HEK293 (cell line): ENCODE measurements at regions not wholly inside any gene's neighbourhood (a gene's known extent, or its start where the extent isn't known, plus 50 kb on each side); places are given as distances from the start of the nearest gene placed in this dataset.

Experiments used
- CTCF ChIA-PET: fragments of 350-600 bp; formaldehyde crosslinking; extraction: SDS; loops from one replicate; lab custom pipeline; 2021; ENCODE audit warnings: antibody characterized with exemption; lab: Yijun Ruan, JAX
- POLR2A ChIA-PET: fragments of 300-600 bp; formaldehyde crosslinking; extraction: SDS; loops from one replicate; lab custom pipeline; 2020; ENCODE audit warnings: antibody characterized with exemption, inconsistent platforms; lab: Yijun Ruan, JAX
- H3K27ac ChIP-seq: fragments of 200-500 bp; sonication (Bioruptor generic); 2 replicates; pipeline ENCODE4 v1.5.1; 2014; ENCODE audit warnings: low read depth, low read length, control low read depth, inconsistent platforms; ENCODE audit errors: extremely low read depth
- H3K36me3 ChIP-seq, 2 experiments: fragments of 200-500 bp in 1 of 2; sonication (Bioruptor generic) in 1 of 2; 1 replicate in 1 of 2; 2 replicates in 1 of 2; pipeline ENCODE4 v1.5.1; 2014 to 2017; ENCODE audit warnings: inconsistent platforms in 2 of 2, low read length in 2 of 2; ENCODE audit not compliant: control insufficient read depth in 2 of 2, insufficient read depth in 1 of 2
- H3K4me1 ChIP-seq: fragments of 200-500 bp; sonication (Bioruptor generic); 2 replicates; pipeline ENCODE4 v1.5.1; 2014; ENCODE audit warnings: mild to moderate bottlenecking, low read length, inconsistent platforms; ENCODE audit not compliant: control insufficient read depth, insufficient read depth
- H3K4me3 ChIP-seq: 2 replicates; pipeline ENCODE4 v1.5.1; 2011; ENCODE audit warnings: low read depth, mild to moderate bottlenecking, control low read depth, low read length, moderate library complexity
- H3K9me3 ChIP-seq: fragments of 200-500 bp; sonication (Bioruptor generic); 2 replicates; pipeline ENCODE4 v1.5.1; 2014; ENCODE audit warnings: low read depth, low read length, inconsistent platforms; ENCODE audit not compliant: control insufficient read depth, insufficient read depth
- CTCF ChIP-seq: fragments of 450-650 bp; formaldehyde crosslinking; IDR thresholded peaks from 2 replicates; pipeline ENCODE4 v1.5.1; 2016; ENCODE audit warnings: missing biosample characterization, missing genetic modification characterization
- HOXC10 ChIP-seq: sonication (generic); formaldehyde crosslinking; IDR thresholded peaks from 2 replicates; pipeline ENCODE4 v1.8.1; 2023; ENCODE audit warnings: mild to moderate bottlenecking, missing genetic modification reagents
- HOXD13 ChIP-seq: sonication (generic); formaldehyde crosslinking; IDR thresholded peaks from 2 replicates; pipeline ENCODE4 v1.8.0; 2022; ENCODE audit warnings: missing genetic modification reagents, borderline replicate concordance
- MEIS1 ChIP-seq: sonication (generic); formaldehyde crosslinking; IDR thresholded peaks from 2 replicates; pipeline ENCODE4 v1.8.1; 2022; ENCODE audit warnings: missing genetic modification reagents, mild to moderate bottlenecking, borderline replicate concordance
- MYNN ChIP-seq: fragments of 450-650 bp; formaldehyde crosslinking; IDR thresholded peaks from 2 replicates; pipeline ENCODE4 v1.5.1; 2016; ENCODE audit warnings: missing biosample characterization, missing genetic modification characterization, borderline replicate concordance
- MZF1 ChIP-seq: fragments of 450-650 bp; formaldehyde crosslinking; IDR thresholded peaks from 2 replicates; pipeline ENCODE4 v1.5.1; 2017; ENCODE audit warnings: missing biosample characterization, missing genetic modification characterization, borderline replicate concordance
- PRDM4 ChIP-seq: fragments of 450-650 bp; formaldehyde crosslinking; IDR thresholded peaks from 2 replicates; pipeline ENCODE4 v1.5.1; 2017; ENCODE audit warnings: missing biosample characterization, missing genetic modification characterization
- TCF7L2 ChIP-seq: IDR thresholded peaks from 2 replicates; pipeline ENCODE4 v1.6.1; 2011; ENCODE audit warnings: low read depth, mild to moderate bottlenecking, inconsistent platforms, low read length, moderate library complexity, borderline replicate concordance
- WT1 ChIP-seq: fragments of 450-650 bp; formaldehyde crosslinking; IDR thresholded peaks from 2 replicates; pipeline ENCODE4 v1.5.1; 2016; ENCODE audit warnings: missing biosample characterization, missing genetic modification characterization
- YY2 ChIP-seq: fragments of 450-650 bp; formaldehyde crosslinking; IDR thresholded peaks from 2 replicates; pipeline ENCODE4 v1.5.1; 2016; ENCODE audit warnings: missing biosample characterization, missing genetic modification characterization
- ZBTB44 ChIP-seq: fragments of 450-650 bp; IDR thresholded peaks from 2 replicates; pipeline ENCODE4 v1.5.1; 2018; ENCODE audit warnings: missing biosample characterization, mild to moderate bottlenecking, missing genetic modification characterization
- ZFHX2 ChIP-seq: fragments of 450-650 bp; formaldehyde crosslinking; conservative IDR thresholded peaks from 2 replicates; pipeline ENCODE4 v1.5.1; 2016; ENCODE audit warnings: missing biosample characterization, missing genetic modification characterization
- ZFP41 ChIP-seq: fragments of 450-650 bp; formaldehyde crosslinking; IDR thresholded peaks from 2 replicates; pipeline ENCODE4 v1.5.1; 2016; ENCODE audit warnings: missing biosample characterization, missing genetic modification characterization, borderline replicate concordance
- ZFP69B ChIP-seq: fragments of 450-650 bp; formaldehyde crosslinking; IDR thresholded peaks from 2 replicates; pipeline ENCODE4 v1.5.1; 2016; ENCODE audit warnings: missing biosample characterization, missing genetic modification characterization
- ZNF10 ChIP-seq: fragments of 450-650 bp; formaldehyde crosslinking; IDR thresholded peaks from 2 replicates; pipeline ENCODE4 v1.5.1; 2017; ENCODE audit warnings: missing biosample characterization, missing genetic modification characterization
- ZNF146 ChIP-seq: fragments of 450-650 bp; formaldehyde crosslinking; IDR thresholded peaks from 2 replicates; pipeline ENCODE4 v1.5.1; 2016; ENCODE audit warnings: missing biosample characterization, missing genetic modification characterization
- ZNF544 ChIP-seq: fragments of 450-650 bp; formaldehyde crosslinking; IDR thresholded peaks from 2 replicates; pipeline ENCODE4 v1.5.0; 2017; ENCODE audit warnings: missing biosample characterization, missing genetic modification characterization
- TF ChIP-seq, protein P1 (sequence below): fragments of 450-650 bp; formaldehyde crosslinking; IDR thresholded peaks from 2 replicates; pipeline ENCODE4 v1.5.1; 2016; ENCODE audit warnings: missing biosample characterization, missing genetic modification characterization, borderline replicate concordance
- TF ChIP-seq, protein P2 (sequence below): fragments of 450-650 bp; formaldehyde crosslinking; IDR thresholded peaks from 2 replicates; pipeline ENCODE4 v1.5.1; 2017; ENCODE audit warnings: missing biosample characterization, missing genetic modification characterization

- Histone ChIP-seq H3K4me1 (no peaks in the 10 kb centered on the region), H3K9me3 (no peaks in the 10 kb centered on the region), H3K36me3 (no peaks in the 10 kb centered on the region), H3K4me3 (no peak overlapping the region), H3K27ac (no peak overlapping the region)
- TF ChIP-seq ZNF10 (tag by site-specific recombination) = no peak
- no peak for TF ChIP-seq MYNN (tag by site-specific recombination)
- no peak for TF ChIP-seq ZBTB44
- TF ChIP-seq HOXC10 (CRISPR knock-in tag) = no peak
- TF ChIP-seq ZFP69B (tag by site-specific recombination) = no peak
- TF ChIP-seq ZNF544 = no peak
- TF ChIP-seq CTCF = no peak
- no peak for TF ChIP-seq HOXD13
- no peak for TF ChIP-seq ZNF146 (tag by site-specific recombination)
- TF ChIP-seq PRDM4 (tag by site-specific recombination) = no peak
- TF ChIP-seq ZFHX2 (tag by site-specific recombination) = no peak
- TF ChIP-seq, protein P1, sequence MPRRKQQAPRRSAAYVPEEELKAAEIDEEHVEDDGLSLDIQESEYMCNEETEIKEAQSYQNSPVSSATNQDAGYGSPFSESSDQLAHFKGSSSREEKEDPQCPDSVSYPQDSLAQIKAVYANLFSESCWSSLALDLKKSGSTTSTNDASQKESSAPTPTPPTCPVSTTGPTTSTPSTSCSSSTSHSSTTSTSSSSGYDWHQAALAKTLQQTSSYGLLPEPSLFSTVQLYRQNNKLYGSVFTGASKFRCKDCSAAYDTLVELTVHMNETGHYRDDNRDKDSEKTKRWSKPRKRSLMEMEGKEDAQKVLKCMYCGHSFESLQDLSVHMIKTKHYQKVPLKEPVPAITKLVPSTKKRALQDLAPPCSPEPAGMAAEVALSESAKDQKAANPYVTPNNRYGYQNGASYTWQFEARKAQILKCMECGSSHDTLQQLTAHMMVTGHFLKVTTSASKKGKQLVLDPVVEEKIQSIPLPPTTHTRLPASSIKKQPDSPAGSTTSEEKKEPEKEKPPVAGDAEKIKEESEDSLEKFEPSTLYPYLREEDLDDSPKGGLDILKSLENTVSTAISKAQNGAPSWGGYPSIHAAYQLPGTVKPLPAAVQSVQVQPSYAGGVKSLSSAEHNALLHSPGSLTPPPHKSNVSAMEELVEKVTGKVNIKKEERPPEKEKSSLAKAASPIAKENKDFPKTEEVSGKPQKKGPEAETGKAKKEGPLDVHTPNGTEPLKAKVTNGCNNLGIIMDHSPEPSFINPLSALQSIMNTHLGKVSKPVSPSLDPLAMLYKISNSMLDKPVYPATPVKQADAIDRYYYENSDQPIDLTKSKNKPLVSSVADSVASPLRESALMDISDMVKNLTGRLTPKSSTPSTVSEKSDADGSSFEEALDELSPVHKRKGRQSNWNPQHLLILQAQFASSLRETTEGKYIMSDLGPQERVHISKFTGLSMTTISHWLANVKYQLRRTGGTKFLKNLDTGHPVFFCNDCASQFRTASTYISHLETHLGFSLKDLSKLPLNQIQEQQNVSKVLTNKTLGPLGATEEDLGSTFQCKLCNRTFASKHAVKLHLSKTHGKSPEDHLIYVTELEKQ (tag by site-specific recombination) = no peak
- no peak for TF ChIP-seq TCF7L2
- TF ChIP-seq WT1 = no peak
- no peak for TF ChIP-seq MEIS1 (CRISPR knock-in tag)
- TF ChIP-seq MZF1 (tag by site-specific recombination) = no peak
- TF ChIP-seq, protein P2, sequence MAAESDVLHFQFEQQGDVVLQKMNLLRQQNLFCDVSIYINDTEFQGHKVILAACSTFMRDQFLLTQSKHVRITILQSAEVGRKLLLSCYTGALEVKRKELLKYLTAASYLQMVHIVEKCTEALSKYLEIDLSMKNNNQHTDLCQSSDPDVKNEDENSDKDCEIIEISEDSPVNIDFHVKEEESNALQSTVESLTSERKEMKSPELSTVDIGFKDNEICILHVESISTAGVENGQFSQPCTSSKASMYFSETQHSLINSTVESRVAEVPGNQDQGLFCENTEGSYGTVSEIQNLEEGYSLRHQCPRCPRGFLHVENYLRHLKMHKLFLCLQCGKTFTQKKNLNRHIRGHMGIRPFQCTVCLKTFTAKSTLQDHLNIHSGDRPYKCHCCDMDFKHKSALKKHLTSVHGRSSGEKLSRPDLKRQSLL (tag by site-specific recombination) = no peak
- no peak for TF ChIP-seq ZFP41 (tag by site-specific recombination)
- no peak for TF ChIP-seq YY2 (tag by site-specific recombination)
- POLR2A ChIA-PET = no interaction called here
- CTCF ChIA-PET = no interaction called here
Measured at GRCh38 chr15:47829667-47830066, 112.4 kb downstream of the SEMA6D start.
